HepG2 (cell line): ENCODE measurements at regions not wholly inside any gene's neighbourhood (a gene's known extent, or its start where the extent isn't known, plus 50 kb on each side); places are given as distances from the start of the nearest gene placed in this dataset.

Experiments used
- ATAC-seq: fragments of 200-7000 bp; cut with Tn5 transposase; 3 replicates; pipeline ENCODE4 v1.9.1; 2020; ENCODE audit warnings: mild to moderate bottlenecking, moderate library complexity
- BruUV-seq: library from RNA; stranded (reverse); fragments of 400-500 nt; replicated peaks from 2 replicates; lab custom pipeline; 2021; lab: Mats Ljungman, UMichigan
- CTCF ChIA-PET: fragments of 300-600 bp; formaldehyde crosslinking; extraction: SDS; loops from one replicate; lab custom pipeline; 2021; ENCODE audit warnings: low total read pairs, inconsistent platforms, low intra/inter-chr PET ratio; lab: Yijun Ruan, JAX
- POLR2A ChIA-PET: fragments of 350-600 bp; sonication (Branson Sonifier 250); formaldehyde crosslinking; loops from one replicate; lab custom pipeline; 2020; ENCODE audit warnings: antibody characterized with exemption, inconsistent platforms; lab: Yijun Ruan, JAX
- DNase-seq: peaks from one replicate; pipeline ENCODE4 v3.0.0-alpha.2; 2015; ENCODE audit warnings: low spot score
- FAIRE-seq: peaks from 3 replicates; lab custom pipeline; 2011; peaks lifted over from hg19 to GRCh38; lab: Jason Lieb, UNC
- H2AFZ ChIP-seq: one replicate; pipeline ENCODE4 v1.6.1; 2011; ENCODE audit warnings: low read length, inconsistent platforms
- H3K27ac ChIP-seq: fragments of 300-600 bp; 3 replicates; pipeline ENCODE4 v1.8.0; 2011; ENCODE audit warnings: mixed run types, mild to moderate bottlenecking, mixed read lengths, low read length, inconsistent platforms; ENCODE audit not compliant: insufficient read depth; ENCODE audit errors: extremely low read length
- H3K27me3 ChIP-seq, 2 experiments: fragments of 200-600 bp in 1 of 2; 2 replicates in 1 of 2; 3 replicates in 1 of 2; pipeline versions ENCODE4 v1.6.0 to v1.8.0; 2011; ENCODE audit warnings: low read length in 2 of 2, mild to moderate bottlenecking in 2 of 2, moderate library complexity in 2 of 2, inconsistent platforms in 1 of 2; ENCODE audit not compliant: insufficient read depth in 2 of 2, control insufficient read depth in 1 of 2
- H3K36me3 ChIP-seq, 2 experiments: fragments of 200-600 bp in 1 of 2; replicated peaks in 1 of 2; 2 replicates in 1 of 2; 3 replicates in 1 of 2; pipeline versions ENCODE4 v1.5.1 to v1.8.0; 2011; ENCODE audit warnings: low read length in 2 of 2, inconsistent platforms in 1 of 2; ENCODE audit not compliant: insufficient read depth in 2 of 2, control insufficient read depth in 1 of 2
- H3K4me1 ChIP-seq: 2 replicates; pipeline ENCODE4 v1.5.1; 2012; ENCODE audit warnings: low read length, inconsistent platforms; ENCODE audit not compliant: insufficient read depth
- H3K4me2 ChIP-seq: 2 replicates; pipeline ENCODE4 v1.6.0; 2011; ENCODE audit warnings: low read depth, low read length, inconsistent platforms
- H3K4me3 ChIP-seq, 3 experiments: fragments of 200-600 bp in 1 of 3; sonication (generic), shearing (Covaris generic) in 1 of 3; replicated peaks in 1 of 3; 2 replicates each; pipeline ENCODE4 v1.5.1; 2011 to 2016; ENCODE audit warnings: low read length in 3 of 3, inconsistent platforms in 2 of 3, low read depth in 2 of 3, mild to moderate bottlenecking in 2 of 3, control low read depth in 1 of 3, mixed read lengths in 1 of 3; ENCODE audit not compliant: insufficient read depth in 1 of 3
- H3K79me2 ChIP-seq: one replicate; pipeline ENCODE4 v1.6.1; 2011; ENCODE audit warnings: low read length, inconsistent platforms; ENCODE audit not compliant: insufficient read depth
- H3K9ac ChIP-seq: 2 replicates; pipeline ENCODE4 v1.6.0; 2011; ENCODE audit warnings: mild to moderate bottlenecking, low read depth, low read length, inconsistent platforms; ENCODE audit not compliant: insufficient read depth
- H3K9me3 ChIP-seq: 2 replicates; pipeline ENCODE4 v1.5.1; 2012; ENCODE audit warnings: mild to moderate bottlenecking, low read length
- H4K20me1 ChIP-seq: 2 replicates; pipeline ENCODE4 v1.6.0; 2011; ENCODE audit warnings: inconsistent platforms, mild to moderate bottlenecking, low read length, moderate library complexity; ENCODE audit not compliant: insufficient read depth
- BATF2 ChIP-seq: sonication (generic); formaldehyde crosslinking; IDR thresholded peaks from 2 replicates; pipeline ENCODE4 v1.8.0; 2022; ENCODE audit warnings: mild to moderate bottlenecking, missing genetic modification reagents, moderate library complexity
- CCAR2 ChIP-seq: fragments of 200-400 bp; formaldehyde crosslinking; optimal IDR thresholded peaks from 2 replicates; pipeline ENCODE3; 2018; ENCODE audit warnings: low read depth, mild to moderate bottlenecking, low read length, moderate library complexity
- DBP ChIP-seq: sonication (generic); formaldehyde crosslinking; IDR thresholded peaks from 2 replicates; pipeline ENCODE4 v1.4.0; 2020; ENCODE audit warnings: missing genetic modification reagents; ENCODE audit errors: not compliant biosample characterization
- GLMP ChIP-seq: sonication (generic); formaldehyde crosslinking; IDR thresholded peaks from 2 replicates; pipeline ENCODE4 v1.9.0; 2021; ENCODE audit warnings: missing genetic modification reagents, mild to moderate bottlenecking, borderline replicate concordance
- MTF1 ChIP-seq: sonication (generic); formaldehyde crosslinking; IDR thresholded peaks from 2 replicates; pipeline ENCODE4 v1.5.0; 2020; ENCODE audit warnings: missing genetic modification reagents
- PRDM15 ChIP-seq: sonication (generic); formaldehyde crosslinking; IDR thresholded peaks from 2 replicates; pipeline ENCODE4 v1.4.0; 2020; ENCODE audit warnings: missing genetic modification reagents
- PRPF4 ChIP-seq: fragments of 200-400 bp; formaldehyde crosslinking; IDR thresholded peaks from 2 replicates; pipeline ENCODE4 v1.6.1; 2016; ENCODE audit warnings: low read length, low read depth; ENCODE audit not compliant: poor library complexity, severe bottlenecking
- RAD21 ChIP-seq: fragments of 450-650 bp; formaldehyde crosslinking; IDR thresholded peaks from 2 replicates; pipeline ENCODE4 v1.5.0; 2020; ENCODE audit warnings: mild to moderate bottlenecking
- SMC3 ChIP-seq: IDR thresholded peaks from 2 replicates; pipeline ENCODE4 v1.6.1; 2011; ENCODE audit warnings: low read length, improper control_type of control experiment
- SOX13 ChIP-seq, 3 experiments: fragments of 450-650 bp in 1 of 3; sonication (generic) in 1 of 3; formaldehyde crosslinking in 1 of 3; IDR thresholded peaks in 2 of 3; conservative IDR thresholded peaks in 1 of 3; 2 replicates each; pipeline versions ENCODE4 v1.5.0 to v1.6.1; 2016 to 2020; ENCODE audit warnings: antibody characterized with exemption in 1 of 3, mild to moderate bottlenecking in 1 of 3, missing compliant biosample characterization in 1 of 3, missing genetic modification reagents in 1 of 3, moderate library complexity in 1 of 3
- ZNF296 ChIP-seq: sonication (generic); formaldehyde crosslinking; conservative IDR thresholded peaks from 2 replicates; pipeline ENCODE4 v1.5.0; 2020; ENCODE audit warnings: mild to moderate bottlenecking, missing genetic modification reagents
- ZNF513 ChIP-seq: sonication (generic); formaldehyde crosslinking; conservative IDR thresholded peaks from 2 replicates; pipeline ENCODE4 v1.5.0; 2020; ENCODE audit warnings: missing genetic modification reagents
- ZNF616 ChIP-seq: sonication (generic); formaldehyde crosslinking; IDR thresholded peaks from 2 replicates; pipeline ENCODE4 v1.5.0; 2020; ENCODE audit warnings: low read depth, mild to moderate bottlenecking, missing genetic modification reagents
- ZNF784 ChIP-seq: sonication (generic); formaldehyde crosslinking; IDR thresholded peaks from 2 replicates; pipeline ENCODE4 v1.5.1; 2020; ENCODE audit warnings: missing genetic modification reagents, mild to moderate bottlenecking, borderline replicate concordance
- ZNF83 ChIP-seq: sonication (generic); formaldehyde crosslinking; IDR thresholded peaks from 2 replicates; pipeline ENCODE4 v1.4.0; 2020; ENCODE audit warnings: missing genetic modification reagents, mild to moderate bottlenecking, borderline replicate concordance
- WGBS: methylation state at CpG from one replicate; pipeline ENCODE4 v1.1.6; 2017; ENCODE audit warnings: low lambda C conversion rate; 5-methylcytosine and 5-hydroxymethylcytosine counted together
- in situ Hi-C: cut with HindIII; loops from 2 replicates; pipeline ENCODE4 v1.10.0; 2017; ENCODE audit warnings: low pct_unique_long_range_greater_than_20kb; ENCODE audit not compliant: extremely low pct_ligation_motif_present
- intact Hi-C: fragments of 100-400 bp; cut with micrococcal nuclease; formaldehyde crosslinking; loops from one replicate; pipeline ENCODE4 v1.10.0; 2022; ENCODE audit not compliant: unreplicated experiment

GRCh38 chr1:5659606-5660005 is 332.6 kb downstream of the NPHP4 start:
- Histone ChIP-seq H3K4me2 (no peak overlapping the region), H3K27ac (no peak overlapping the region), H4K20me1 (no peaks in the 10 kb centered on the region), H3K27me3 (peaks cover 6 to 16% of the 10 kb centered on the region in 2 experiments; a peak in 2 of 5 replicates), H3K9me3 (no peaks in the 10 kb centered on the region), H2AFZ (no peak overlapping the region), H3K4me3 (no peak overlapping the region), H3K79me2 (no peaks in the 10 kb centered on the region), H3K9ac (no peak overlapping the region), H3K4me1 (no peaks in the 10 kb centered on the region), H3K36me3 (no peaks in the 10 kb centered on the region)
- POLR2A ChIA-PET = no interaction called here
- FAIRE-seq (no peak), DNase-seq (no peak), ATAC-seq (no peak)
- 5% methylated on average over 3 of the region's 3 CpGs for WGBS
- intact Hi-C loops (no loop called here), in situ Hi-C loops (no loop called here)
- CTCF ChIA-PET = no interaction called here
- no TSS peak for BruUV-seq
- TF ChIP-seq PRPF4 = no peak
- no peak for TF ChIP-seq ZNF513 (CRISPR knock-in tag)
- TF ChIP-seq RAD21 (CRISPR knock-in tag) = no peak
- TF ChIP-seq SMC3 = no peak
- no peak for TF ChIP-seq DBP (CRISPR knock-in tag)
- TF ChIP-seq ZNF784 (CRISPR knock-in tag) = no peak
- TF ChIP-seq CCAR2 = no peak
- TF ChIP-seq GLMP (CRISPR knock-in tag) = no peak
- no peak for TF ChIP-seq ZNF616 (CRISPR knock-in tag)
- no peak for TF ChIP-seq SOX13 (IDR thresholded peaks at IDR 0.05)
- no peak for TF ChIP-seq SOX13 (CRISPR knock-in tag; conservative IDR thresholded peaks at IDR 0.05 in 1 of 2, IDR thresholded peaks at IDR 0.05 in 1 of 2)
- no peak for TF ChIP-seq BATF2
- no peak for TF ChIP-seq ZNF83 (CRISPR knock-in tag)
- TF ChIP-seq ZNF296 = no peak
- TF ChIP-seq PRDM15 = no peak
- no peak for TF ChIP-seq MTF1 (CRISPR knock-in tag)
